ENCODE measurements at regions not wholly inside any gene's neighbourhood (a gene's known extent, or its start where the extent isn't known, plus 50 kb on each side); places are given as distances from the start of the nearest gene placed in this dataset.

DNA sequence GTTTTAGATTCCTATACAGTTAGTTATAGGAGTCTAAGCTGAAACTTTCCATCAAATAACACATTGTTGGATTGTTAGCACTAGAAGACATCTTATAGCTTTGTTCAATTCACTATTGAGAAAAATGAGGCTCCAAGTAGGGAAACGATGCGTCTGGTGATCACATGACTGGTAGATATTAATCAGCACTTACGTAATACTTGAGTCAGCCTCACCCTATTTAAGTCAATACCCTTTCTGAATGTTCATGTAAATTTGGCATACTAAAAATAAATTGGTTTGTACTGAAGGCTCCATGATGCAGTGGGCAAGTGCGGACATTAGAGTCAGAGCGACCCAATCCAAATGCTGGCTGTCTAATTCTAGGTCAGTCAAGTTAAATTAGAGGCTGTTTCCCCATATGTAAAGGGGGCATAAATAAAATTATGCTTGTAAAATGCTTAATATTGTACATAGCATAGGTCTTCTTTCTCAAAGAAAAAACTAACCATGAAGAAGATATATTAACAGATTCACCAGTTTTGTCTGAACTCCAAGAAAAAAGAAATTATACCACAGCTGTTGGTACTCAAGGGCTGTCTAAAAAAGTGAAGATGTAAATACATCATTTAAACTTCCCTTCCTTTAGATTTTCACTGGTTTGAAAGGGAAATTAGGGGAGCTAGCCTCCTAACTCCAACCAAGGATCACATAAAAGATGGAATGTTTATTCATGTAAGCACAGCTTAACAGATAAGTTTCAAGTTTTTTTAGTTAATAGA lies 406.6 kb upstream of the TLE4 start:
- no peaks in the 10 kb centered on the region for H3K4me1 ChIP-seq
- H3K27ac ChIP-seq = no peak overlapping the region
- H3K36me3 ChIP-seq = no peaks in the 10 kb centered on the region
- no peak for DNase-seq
- TF ChIP-seq EP300 (IDR thresholded peaks at IDR 0.05) (no peak), POLR2A (IDR thresholded peaks at IDR 0.05) (no peak), POLR2AphosphoS5 (IDR thresholded peaks at IDR 0.05) (no peak)
- TF ChIP-seq, protein P1, sequence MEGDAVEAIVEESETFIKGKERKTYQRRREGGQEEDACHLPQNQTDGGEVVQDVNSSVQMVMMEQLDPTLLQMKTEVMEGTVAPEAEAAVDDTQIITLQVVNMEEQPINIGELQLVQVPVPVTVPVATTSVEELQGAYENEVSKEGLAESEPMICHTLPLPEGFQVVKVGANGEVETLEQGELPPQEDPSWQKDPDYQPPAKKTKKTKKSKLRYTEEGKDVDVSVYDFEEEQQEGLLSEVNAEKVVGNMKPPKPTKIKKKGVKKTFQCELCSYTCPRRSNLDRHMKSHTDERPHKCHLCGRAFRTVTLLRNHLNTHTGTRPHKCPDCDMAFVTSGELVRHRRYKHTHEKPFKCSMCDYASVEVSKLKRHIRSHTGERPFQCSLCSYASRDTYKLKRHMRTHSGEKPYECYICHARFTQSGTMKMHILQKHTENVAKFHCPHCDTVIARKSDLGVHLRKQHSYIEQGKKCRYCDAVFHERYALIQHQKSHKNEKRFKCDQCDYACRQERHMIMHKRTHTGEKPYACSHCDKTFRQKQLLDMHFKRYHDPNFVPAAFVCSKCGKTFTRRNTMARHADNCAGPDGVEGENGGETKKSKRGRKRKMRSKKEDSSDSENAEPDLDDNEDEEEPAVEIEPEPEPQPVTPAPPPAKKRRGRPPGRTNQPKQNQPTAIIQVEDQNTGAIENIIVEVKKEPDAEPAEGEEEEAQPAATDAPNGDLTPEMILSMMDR (IDR thresholded peaks at IDR 0.05) = no peak
- H3K4me3 ChIP-seq = no peak overlapping the region
- intact Hi-C loops (cut with DNase I) = no loop called here
- 79 to 81% methylated on average over 5 of the region's 5 CpGs for WGBS, 2 donors
- no peaks in the 10 kb centered on the region for H3K27me3 ChIP-seq
- no peaks in the 10 kb centered on the region for H3K9me3 ChIP-seq

GRCh38 chr9:79166005-79166404 lies 405.8 kb upstream of the TLE4 start:
- TF ChIP-seq, protein P1 (IDR thresholded peaks at IDR 0.05) = no peak
- TF ChIP-seq EP300 (IDR thresholded peaks at IDR 0.05) (no peak), POLR2A (IDR thresholded peaks at IDR 0.05) (no peak), POLR2AphosphoS5 (IDR thresholded peaks at IDR 0.05) (no peak)
- Histone ChIP-seq H3K27ac (no peak overlapping the region), H3K9me3 (no peaks in the 10 kb centered on the region), H3K36me3 (no peaks in the 10 kb centered on the region), H3K4me3 (no peak overlapping the region), H3K27me3 (no peaks in the 10 kb centered on the region), H3K4me1 (no peaks in the 10 kb centered on the region)
- DNase-seq = no peak
- intact Hi-C loops (cut with DNase I) = no loop called here
- WGBS, 2 donors = 7 to 44% methylated on average over 3 of the region's 3 CpGs

DNA sequence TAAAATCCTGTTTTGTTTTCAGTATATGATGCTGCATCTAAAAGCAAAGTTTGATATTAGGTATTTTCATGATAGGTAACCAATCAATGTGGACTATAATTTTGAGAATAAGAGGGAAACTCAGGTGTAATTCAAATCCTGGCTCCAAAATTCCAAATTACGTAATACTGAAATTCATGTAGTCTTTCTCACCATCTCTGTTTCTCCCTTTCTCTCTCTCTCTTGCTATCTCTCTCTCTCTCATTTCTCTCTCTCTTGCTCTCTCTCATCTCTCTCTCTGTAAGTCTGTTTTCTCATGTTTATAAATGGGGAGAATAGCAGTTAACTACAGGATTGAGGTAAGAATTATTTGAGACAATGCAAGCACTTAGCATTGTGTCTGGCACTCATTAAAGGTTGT lies 401.1 kb upstream of the TLE4 start:
- intact Hi-C loops (cut with DNase I) = no loop called here
- H3K4me3 ChIP-seq = no peak overlapping the region
- no peaks in the 10 kb centered on the region for H3K27me3 ChIP-seq
- H3K4me1 ChIP-seq = no peaks in the 10 kb centered on the region
- no peaks in the 10 kb centered on the region for H3K36me3 ChIP-seq
- H3K9me3 ChIP-seq = no peaks in the 10 kb centered on the region
- no peak for TF ChIP-seq POLR2A (IDR thresholded peaks at IDR 0.05)
- TF ChIP-seq POLR2AphosphoS5 (IDR thresholded peaks at IDR 0.05) = no peak
- TF ChIP-seq, protein P1 (IDR thresholded peaks at IDR 0.05) = no peak
- no peak for TF ChIP-seq EP300 (IDR thresholded peaks at IDR 0.05)
- no peak overlapping the region for H3K27ac ChIP-seq
- WGBS, 2 donors = 94 to 96% methylated on average over 1 of the region's 1 CpG
- DNase-seq = no peak

DNA sequence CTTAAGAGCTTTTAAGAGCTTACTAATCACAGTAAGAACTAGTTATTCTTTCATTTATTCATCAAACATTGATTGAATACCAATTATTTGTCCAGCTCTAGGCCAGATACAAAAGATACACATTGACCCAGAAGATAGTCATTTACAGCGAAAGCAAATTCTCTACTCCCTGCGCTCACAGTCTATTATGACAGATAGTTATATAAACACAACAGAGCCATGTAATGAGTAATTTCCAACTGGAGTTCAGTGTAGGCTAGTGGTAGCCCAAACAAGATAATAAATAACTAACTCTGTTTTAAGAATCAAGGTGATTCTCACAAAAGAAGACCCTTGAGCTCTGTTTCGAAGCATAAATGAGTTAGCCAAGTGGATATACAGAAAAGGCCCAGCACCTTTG lies 397.8 kb upstream of the TLE4 start:
- intact Hi-C loops (cut with DNase I) = no loop called here
- Histone ChIP-seq H3K27me3 (no peaks in the 10 kb centered on the region), H3K9me3 (no peaks in the 10 kb centered on the region), H3K36me3 (no peaks in the 10 kb centered on the region), H3K4me3 (no peak overlapping the region), H3K4me1 (no peaks in the 10 kb centered on the region), H3K27ac (no peak overlapping the region)
- DNase-seq = no peak
- 87 to 89% methylated on average over 3 of the region's 3 CpGs for WGBS, 2 donors
- TF ChIP-seq POLR2AphosphoS5 (IDR thresholded peaks at IDR 0.05) = no peak
- TF ChIP-seq EP300 (IDR thresholded peaks at IDR 0.05) = no peak
- TF ChIP-seq, protein P1 (IDR thresholded peaks at IDR 0.05) = no peak
- no peak for TF ChIP-seq POLR2A (IDR thresholded peaks at IDR 0.05)
